ENCODE measurements at regions not wholly inside any gene's neighbourhood (a gene's known extent, or its start where the extent isn't known, plus 50 kb on each side); places are given as distances from the start of the nearest gene placed in this dataset.

DNA sequence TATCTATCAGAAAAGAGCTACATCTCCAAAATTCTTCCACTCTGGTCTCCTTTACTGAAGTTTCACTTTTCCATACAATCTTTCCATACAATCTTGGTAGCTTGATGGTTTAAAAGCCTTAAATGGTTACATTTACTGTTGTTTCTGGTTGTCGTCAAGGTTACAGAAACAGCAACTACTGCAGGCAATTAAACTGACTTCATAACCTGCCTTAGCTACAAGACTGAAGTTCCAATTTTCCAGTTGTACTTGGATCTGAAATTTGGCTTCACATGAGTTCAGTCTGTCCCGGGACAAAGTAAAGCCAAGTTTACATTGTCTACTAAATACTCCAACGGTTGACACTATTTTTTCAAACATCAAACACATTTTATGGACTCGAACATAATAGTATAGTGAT is 326.4 kb downstream of the ANKRD50 start:
- ChIA-PET POLR2A (no interaction called here), CTCF (no interaction called here)
- Mint-ChIP-seq H3K4me1 (0 out of 2 replicates have a peak, but pooled peaks cover 2% of the 10 kb centered on the region), H3K9me3 (no peaks in the 10 kb centered on the region), H3K36me3 (no peaks in the 10 kb centered on the region), H3K27me3 (ENCODE audit: low read depth) (no peaks in the 10 kb centered on the region), H3K27ac (no peak overlapping the region), H3K4me3 (no peak overlapping the region)
- TF ChIP-seq, protein P1, sequence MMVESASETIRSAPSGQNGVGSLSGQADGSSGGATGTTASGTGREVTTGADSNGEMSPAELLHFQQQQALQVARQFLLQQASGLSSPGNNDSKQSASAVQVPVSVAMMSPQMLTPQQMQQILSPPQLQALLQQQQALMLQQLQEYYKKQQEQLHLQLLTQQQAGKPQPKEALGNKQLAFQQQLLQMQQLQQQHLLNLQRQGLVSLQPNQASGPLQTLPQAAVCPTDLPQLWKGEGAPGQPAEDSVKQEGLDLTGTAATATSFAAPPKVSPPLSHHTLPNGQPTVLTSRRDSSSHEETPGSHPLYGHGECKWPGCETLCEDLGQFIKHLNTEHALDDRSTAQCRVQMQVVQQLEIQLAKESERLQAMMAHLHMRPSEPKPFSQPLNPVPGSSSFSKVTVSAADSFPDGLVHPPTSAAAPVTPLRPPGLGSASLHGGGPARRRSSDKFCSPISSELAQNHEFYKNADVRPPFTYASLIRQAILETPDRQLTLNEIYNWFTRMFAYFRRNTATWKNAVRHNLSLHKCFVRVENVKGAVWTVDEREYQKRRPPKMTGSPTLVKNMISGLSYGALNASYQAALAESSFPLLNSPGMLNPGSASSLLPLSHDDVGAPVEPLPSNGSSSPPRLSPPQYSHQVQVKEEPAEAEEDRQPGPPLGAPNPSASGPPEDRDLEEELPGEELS (CRISPR knock-in tag; IDR thresholded peaks at IDR 0.05) = no peak
- no peak for TF ChIP-seq ZNF232 (CRISPR knock-in tag; IDR thresholded peaks at IDR 0.05)
- no peak for TF ChIP-seq ETV6 (CRISPR knock-in tag; IDR thresholded peaks at IDR 0.05)
- TF ChIP-seq, protein P2, sequence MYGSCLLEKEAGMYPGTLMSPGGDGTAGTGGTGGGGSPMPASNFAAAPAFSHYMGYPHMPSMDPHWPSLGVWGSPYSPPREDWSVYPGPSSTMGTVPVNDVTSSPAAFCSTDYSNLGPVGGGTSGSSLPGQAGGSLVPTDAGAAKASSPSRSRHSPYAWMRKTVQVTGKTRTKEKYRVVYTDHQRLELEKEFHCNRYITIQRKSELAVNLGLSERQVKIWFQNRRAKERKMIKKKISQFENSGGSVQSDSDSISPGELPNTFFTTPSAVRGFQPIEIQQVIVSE (CRISPR knock-in tag; IDR thresholded peaks at IDR 0.05; ENCODE audit: borderline replicate concordance) = no peak
- no peak for TF ChIP-seq SP1 (CRISPR knock-in tag; conservative IDR thresholded peaks at IDR 0.05)
- TF ChIP-seq FOXJ3 (CRISPR knock-in tag; IDR thresholded peaks at IDR 0.05; ENCODE audit: borderline replicate concordance) = no peak
- DNase-seq (ENCODE audit: low spot score) (no peak), ATAC-seq (no peak)

DNA sequence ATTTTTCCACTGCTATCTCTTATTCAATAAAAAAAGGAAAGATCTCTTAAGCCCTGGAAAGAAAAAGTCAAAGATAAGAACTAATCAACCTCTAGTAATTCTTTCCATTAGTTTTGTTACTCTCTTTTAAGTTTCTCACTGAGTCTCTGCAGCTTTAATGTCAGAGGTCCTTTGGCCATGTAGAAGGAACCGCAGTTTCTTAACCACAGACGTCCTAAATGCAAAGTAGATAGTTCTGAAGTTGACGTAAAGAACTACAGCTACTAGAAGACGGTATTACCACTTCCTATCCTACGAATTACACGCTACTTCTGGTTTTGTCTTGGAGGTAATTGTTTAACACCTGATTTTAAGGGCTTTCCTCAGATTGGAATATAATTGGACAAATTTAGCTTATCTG is 325.9 kb downstream of the ANKRD50 start:
- no peak overlapping the region for H3K27ac Mint-ChIP-seq
- no peak overlapping the region for H3K4me3 Mint-ChIP-seq
- TF ChIP-seq E2F1 (CRISPR knock-in tag; IDR thresholded peaks at IDR 0.05) (no peak), ARID4B (CRISPR knock-in tag; IDR thresholded peaks at IDR 0.05; ENCODE audit: borderline replicate concordance) (no peak), TCF7 (CRISPR knock-in tag; IDR thresholded peaks at IDR 0.05; ENCODE audit: low read depth) (no peak), NR2C2 (CRISPR knock-in tag; IDR thresholded peaks at IDR 0.05) (no peak), PRDM15 (CRISPR knock-in tag; IDR thresholded peaks at IDR 0.05) (no peak)
- POLR2A ChIA-PET = no interaction called here
- CTCF ChIA-PET = no interaction called here
- no peaks in the 10 kb centered on the region for H3K36me3 Mint-ChIP-seq
- H3K9me3 Mint-ChIP-seq = no peaks in the 10 kb centered on the region
- no peak for ATAC-seq
- H3K27me3 Mint-ChIP-seq (ENCODE audit: low read depth) = no peaks in the 10 kb centered on the region
- H3K4me1 Mint-ChIP-seq = 0 out of 2 replicates have a peak, but pooled peaks cover 2% of the 10 kb centered on the region
- DNase-seq (ENCODE audit: low spot score) = no peak

Measured in WTC11 (cell line).